Bronchial epithelial cell (primary cell): ENCODE measurements at regions not wholly inside any gene's neighbourhood (a gene's known extent, or its start where the extent isn't known, plus 50 kb on each side); places are given as distances from the start of the nearest gene placed in this dataset.
A peak's percentile ranks its signal among the peaks of the same experiment; 100 is the strongest.

ENCODE experiments used
- DNase-seq: peaks from one replicate; pipeline ENCODE4 v3.0.0-alpha.2; 2010; ENCODE audit warnings: low read depth
- FAIRE-seq: peaks from 2 replicates; lab custom pipeline; 2011; peaks lifted over from hg19 to GRCh38; lab: Jason Lieb, UNC
- H3K27me3 ChIP-seq: 2 replicates; pipeline ENCODE4 v1.5.1; 2011; ENCODE audit warnings: low read length; ENCODE audit not compliant: control insufficient read depth, insufficient read depth
- H3K36me3 ChIP-seq: 2 replicates; pipeline ENCODE4 v1.5.1; 2011; ENCODE audit warnings: low read length; ENCODE audit not compliant: control insufficient read depth, insufficient read depth
- H3K4me3 ChIP-seq: 2 replicates; pipeline ENCODE4 v1.5.1; 2011; ENCODE audit warnings: mild to moderate bottlenecking, low read depth, low read length, control low read depth
- TF ChIP-seq, protein P1 (sequence below): IDR thresholded peaks from 2 replicates; pipeline ENCODE4 v1.5.1; 2011; ENCODE audit warnings: mild to moderate bottlenecking, moderate library complexity, low read length, control low read depth, inconsistent platforms; ENCODE audit not compliant: insufficient read depth, severe bottlenecking

DNA sequence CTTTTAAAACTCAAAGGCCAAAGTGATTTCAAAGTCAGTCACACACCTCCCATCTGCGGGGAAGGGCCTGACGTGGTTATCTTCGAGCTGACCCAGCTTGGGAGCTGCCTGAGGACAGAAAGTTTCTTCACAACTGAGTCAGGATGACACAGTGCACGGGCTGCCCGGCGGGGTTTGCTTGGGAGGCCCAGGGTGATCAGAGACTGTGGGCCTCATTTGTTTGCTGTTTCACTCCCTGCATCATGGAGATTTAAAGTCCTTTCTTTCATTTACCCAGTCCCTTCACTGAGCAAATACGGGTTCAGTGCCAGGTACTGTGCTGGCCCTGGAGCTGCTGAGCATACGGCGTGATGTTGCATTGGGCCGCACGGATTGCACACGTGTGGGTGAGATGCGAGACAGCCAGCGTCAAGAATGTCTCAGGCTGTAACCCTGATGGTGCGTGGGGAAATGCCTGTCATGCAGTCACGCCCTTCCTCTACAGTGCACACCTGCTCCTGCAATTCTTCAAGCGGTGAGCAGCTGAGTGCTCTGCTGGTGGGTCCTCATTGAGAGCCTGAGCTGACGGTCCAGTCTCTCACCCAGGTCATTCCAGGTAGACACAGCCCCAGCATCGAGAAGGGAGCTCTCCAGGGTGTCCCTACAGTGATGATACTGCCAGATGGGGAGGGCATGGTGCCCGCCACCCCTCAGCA is 82.7 kb upstream of the PMEPA1 start:
- TF ChIP-seq, protein P1, sequence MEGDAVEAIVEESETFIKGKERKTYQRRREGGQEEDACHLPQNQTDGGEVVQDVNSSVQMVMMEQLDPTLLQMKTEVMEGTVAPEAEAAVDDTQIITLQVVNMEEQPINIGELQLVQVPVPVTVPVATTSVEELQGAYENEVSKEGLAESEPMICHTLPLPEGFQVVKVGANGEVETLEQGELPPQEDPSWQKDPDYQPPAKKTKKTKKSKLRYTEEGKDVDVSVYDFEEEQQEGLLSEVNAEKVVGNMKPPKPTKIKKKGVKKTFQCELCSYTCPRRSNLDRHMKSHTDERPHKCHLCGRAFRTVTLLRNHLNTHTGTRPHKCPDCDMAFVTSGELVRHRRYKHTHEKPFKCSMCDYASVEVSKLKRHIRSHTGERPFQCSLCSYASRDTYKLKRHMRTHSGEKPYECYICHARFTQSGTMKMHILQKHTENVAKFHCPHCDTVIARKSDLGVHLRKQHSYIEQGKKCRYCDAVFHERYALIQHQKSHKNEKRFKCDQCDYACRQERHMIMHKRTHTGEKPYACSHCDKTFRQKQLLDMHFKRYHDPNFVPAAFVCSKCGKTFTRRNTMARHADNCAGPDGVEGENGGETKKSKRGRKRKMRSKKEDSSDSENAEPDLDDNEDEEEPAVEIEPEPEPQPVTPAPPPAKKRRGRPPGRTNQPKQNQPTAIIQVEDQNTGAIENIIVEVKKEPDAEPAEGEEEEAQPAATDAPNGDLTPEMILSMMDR: no peak
- Histone ChIP-seq H3K36me3 (no peaks in the 10 kb centered on the region), H3K4me3 (no peak overlapping the region), H3K27me3 (peaks cover 4% of the 10 kb centered on the region)
- DNase-seq (peak; percentile 10), FAIRE-seq (no peak)

DNA sequence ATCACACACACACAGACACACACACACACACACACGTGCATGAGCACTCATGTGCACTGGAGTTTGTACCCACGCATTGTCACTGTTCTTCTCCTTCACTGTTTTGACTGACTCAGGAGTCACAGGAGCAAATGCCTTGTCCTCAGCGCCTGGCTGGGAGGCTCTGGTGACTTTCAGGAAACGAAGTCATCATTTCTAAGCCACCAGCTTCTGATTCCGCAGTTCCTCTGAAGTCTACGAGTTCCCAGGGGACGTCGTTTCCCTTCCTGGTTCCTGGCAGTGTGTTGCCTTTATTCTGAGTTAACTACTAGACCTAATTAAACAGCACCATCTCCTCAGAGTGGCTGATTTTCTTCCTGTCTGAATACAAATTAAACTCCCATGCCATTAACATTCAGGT is 82.2 kb upstream of the PMEPA1 start:
- DNase-seq (no peak), FAIRE-seq (no peak)
- TF ChIP-seq, protein P1: no peak
- H3K27me3 ChIP-seq: peaks cover 4% of the 10 kb centered on the region
- no peak overlapping the region for H3K4me3 ChIP-seq
- H3K36me3 ChIP-seq: no peaks in the 10 kb centered on the region

DNA sequence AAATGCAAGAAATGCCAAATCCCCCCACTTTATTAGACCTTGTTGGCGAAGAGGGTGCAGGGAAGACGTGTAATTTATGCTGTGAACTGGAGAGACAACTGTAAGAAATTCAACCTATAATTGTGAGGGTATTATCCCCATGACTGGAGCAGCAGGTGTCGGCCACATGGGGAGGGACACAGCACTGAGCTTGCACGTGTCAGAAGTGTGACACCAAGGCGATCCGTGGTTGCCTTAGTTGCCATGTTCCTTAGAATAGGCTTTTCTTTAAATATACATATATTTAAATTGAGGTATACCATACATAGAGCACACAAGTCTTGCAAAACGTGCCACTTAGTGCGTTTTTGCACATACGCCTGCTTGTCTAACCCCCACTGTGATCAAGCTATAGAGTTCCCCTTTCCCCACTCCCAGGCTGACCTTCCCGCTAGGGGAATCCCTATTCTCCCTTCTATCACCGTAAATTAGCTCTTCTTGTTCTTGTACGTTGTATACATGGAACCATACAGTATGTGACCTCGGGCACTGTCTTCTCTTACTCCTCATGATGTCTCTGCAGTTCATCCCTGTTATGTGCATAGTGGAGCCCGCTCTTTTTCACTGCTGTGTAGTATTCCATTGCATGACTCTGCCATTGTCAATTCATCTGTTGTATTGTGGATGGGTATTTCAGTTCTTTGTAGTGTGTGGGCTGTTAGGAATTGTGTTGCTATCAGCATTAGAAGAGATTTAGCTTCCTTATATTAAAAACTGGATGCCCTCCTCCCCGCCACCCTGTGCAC is 81.6 kb upstream of the PMEPA1 start:
- FAIRE-seq (no peak), DNase-seq (no peak)
- Histone ChIP-seq H3K36me3 (no peaks in the 10 kb centered on the region), H3K4me3 (no peak overlapping the region), H3K27me3 (peaks cover 4% of the 10 kb centered on the region)
- TF ChIP-seq, protein P1: no peak

DNA sequence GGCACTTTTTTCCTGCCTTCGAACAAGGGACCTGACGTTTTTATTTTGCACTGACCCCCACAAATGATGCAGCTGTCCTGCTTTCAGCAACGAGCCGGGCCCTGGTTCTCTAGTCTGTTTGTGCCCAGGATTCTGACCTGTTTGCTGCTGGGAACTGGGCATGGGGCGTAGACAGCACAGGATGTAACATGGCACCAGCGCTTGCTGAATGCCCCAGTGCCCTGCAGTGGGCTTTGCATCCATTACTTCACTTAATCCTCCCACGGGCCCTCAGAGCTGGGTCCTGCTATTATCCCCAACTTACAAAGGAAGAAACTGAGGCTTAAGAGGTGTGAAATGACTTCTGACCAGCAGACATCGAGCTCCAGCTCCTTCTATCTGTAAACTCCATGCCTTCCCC is 80.4 kb upstream of the PMEPA1 start:
- TF ChIP-seq, protein P1: no peak

DNA sequence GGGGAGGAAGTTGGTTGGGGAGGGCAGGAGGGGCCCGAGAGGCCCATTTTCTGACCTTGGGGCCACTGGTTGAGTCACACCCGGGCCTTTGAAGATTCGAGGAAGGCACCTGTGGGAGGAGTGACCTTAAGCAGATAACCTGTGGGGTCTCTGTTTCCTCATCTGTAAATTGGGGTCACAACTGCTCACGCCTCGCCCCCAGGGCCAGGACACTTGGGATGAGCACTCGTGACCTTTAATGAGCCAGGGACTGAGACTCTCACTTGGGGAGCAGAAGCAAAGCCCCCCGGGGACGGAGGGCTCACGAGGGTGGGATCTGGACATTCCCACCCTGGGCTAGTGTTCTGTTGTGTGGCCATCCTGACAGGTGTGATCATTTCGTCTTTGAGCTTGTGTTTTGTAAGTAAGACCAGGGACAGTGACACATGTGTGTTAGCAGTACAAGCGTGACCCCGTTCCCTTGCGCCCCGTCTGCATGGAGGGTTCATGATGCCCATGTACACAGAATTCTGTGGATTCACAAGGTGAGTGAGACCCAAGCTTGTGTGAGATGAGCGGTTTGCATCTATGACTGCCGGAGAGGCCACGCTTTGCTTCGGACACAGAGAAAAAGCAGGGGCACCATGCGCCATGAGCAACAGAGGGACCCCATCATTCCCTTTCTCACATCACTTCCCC is 79.3 kb upstream of the PMEPA1 start:
- Histone ChIP-seq H3K36me3 (no peaks in the 10 kb centered on the region), H3K4me3 (no peak overlapping the region), H3K27me3 (peaks cover 8% of the 10 kb centered on the region)
- TF ChIP-seq, protein P1: no peak
- peak; percentile 36 for FAIRE-seq
- no peak for DNase-seq

More for the DNA sequence above, 80.4 kb upstream of the PMEPA1 start:
- DNase-seq: no peak
- Histone ChIP-seq H3K36me3 (no peaks in the 10 kb centered on the region), H3K4me3 (no peak overlapping the region), H3K27me3 (peaks cover 7% of the 10 kb centered on the region)
- FAIRE-seq: no peak
